ENCODE measurements at regions not wholly inside any gene's neighbourhood (a gene's known extent, or its start where the extent isn't known, plus 50 kb on each side); places are given as distances from the start of the nearest gene placed in this dataset.

DNA sequence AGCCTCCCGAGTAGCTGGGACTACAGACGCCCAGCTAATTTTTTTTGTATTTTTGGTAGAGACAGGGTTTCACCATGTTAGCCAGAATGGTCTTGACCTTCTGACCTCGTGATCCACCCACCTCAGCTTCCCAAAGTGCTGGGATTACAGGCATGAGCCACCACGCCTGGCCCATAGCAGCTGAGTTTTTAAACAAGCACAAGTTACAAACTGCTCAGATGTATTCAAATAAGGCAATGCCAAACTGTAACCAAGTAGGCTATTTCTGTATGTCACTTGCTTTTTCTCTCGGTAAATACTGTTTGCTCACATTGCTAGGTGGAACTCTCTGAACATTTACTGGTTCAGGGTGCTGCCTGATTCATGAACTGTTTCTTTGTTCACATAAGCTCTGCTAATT lies 799.3 kb upstream of the NUDT12 start:
- TF ChIP-seq, protein P1, sequence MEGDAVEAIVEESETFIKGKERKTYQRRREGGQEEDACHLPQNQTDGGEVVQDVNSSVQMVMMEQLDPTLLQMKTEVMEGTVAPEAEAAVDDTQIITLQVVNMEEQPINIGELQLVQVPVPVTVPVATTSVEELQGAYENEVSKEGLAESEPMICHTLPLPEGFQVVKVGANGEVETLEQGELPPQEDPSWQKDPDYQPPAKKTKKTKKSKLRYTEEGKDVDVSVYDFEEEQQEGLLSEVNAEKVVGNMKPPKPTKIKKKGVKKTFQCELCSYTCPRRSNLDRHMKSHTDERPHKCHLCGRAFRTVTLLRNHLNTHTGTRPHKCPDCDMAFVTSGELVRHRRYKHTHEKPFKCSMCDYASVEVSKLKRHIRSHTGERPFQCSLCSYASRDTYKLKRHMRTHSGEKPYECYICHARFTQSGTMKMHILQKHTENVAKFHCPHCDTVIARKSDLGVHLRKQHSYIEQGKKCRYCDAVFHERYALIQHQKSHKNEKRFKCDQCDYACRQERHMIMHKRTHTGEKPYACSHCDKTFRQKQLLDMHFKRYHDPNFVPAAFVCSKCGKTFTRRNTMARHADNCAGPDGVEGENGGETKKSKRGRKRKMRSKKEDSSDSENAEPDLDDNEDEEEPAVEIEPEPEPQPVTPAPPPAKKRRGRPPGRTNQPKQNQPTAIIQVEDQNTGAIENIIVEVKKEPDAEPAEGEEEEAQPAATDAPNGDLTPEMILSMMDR (IDR thresholded peaks at IDR 0.05): no peak
- TF ChIP-seq GABPA (IDR thresholded peaks at IDR 0.05; ENCODE audit: low read depth) (no peak), USF1 (IDR thresholded peaks at IDR 0.05; ENCODE audit: borderline replicate concordance, low read depth) (no peak)
